Suprapubic skin (tissue), 4 donors: ENCODE measurements at regions not wholly inside any gene's neighbourhood (a gene's known extent, or its start where the extent isn't known, plus 50 kb on each side); places are given as distances from the start of the nearest gene placed in this dataset.

Source experiments
- DNase-seq, 2 donors: peaks; one replicate each; pipeline ENCODE4 v3.0.0-alpha.2; 2019; ENCODE audit warnings: low spot score in 2 of 2
- H3K27ac ChIP-seq: fragments of 200-600 bp; sonication (generic); one replicate; pipeline ENCODE4 v1.5.1; 2019
- H3K27me3 ChIP-seq: fragments of 200-600 bp; sonication (generic); one replicate; pipeline ENCODE4 v1.5.1; 2019
- H3K36me3 ChIP-seq: fragments of 200-600 bp; sonication (generic); one replicate; pipeline ENCODE4 v1.5.1; 2019
- H3K4me1 ChIP-seq: fragments of 200-600 bp; sonication (generic); one replicate; pipeline ENCODE4 v1.5.1; 2019
- H3K4me3 ChIP-seq: fragments of 200-600 bp; sonication (generic); one replicate; pipeline ENCODE4 v1.5.1; 2019; ENCODE audit warnings: mild to moderate bottlenecking
- H3K9me3 ChIP-seq: fragments of 200-600 bp; sonication (generic); one replicate; pipeline ENCODE4 v1.5.1; 2019
- EP300 ChIP-seq: sonication (generic); formaldehyde crosslinking; IDR thresholded peaks from one replicate; pipeline ENCODE4 v1.6.1; 2017; ENCODE audit warnings: antibody characterized with exemption
- POLR2A ChIP-seq, 2 donors: fragments of 450-650 bp; IDR thresholded peaks; one replicate each; pipeline ENCODE4 v1.6.1; 2017; ENCODE audit warnings: antibody characterized with exemption in 2 of 2, mild to moderate bottlenecking in 2 of 2, moderate library complexity in 2 of 2
- POLR2AphosphoS5 ChIP-seq, 3 donors: sonication (generic); formaldehyde crosslinking; IDR thresholded peaks; one replicate each; pipeline ENCODE4 v1.6.1; 2017; ENCODE audit warnings: antibody characterized with exemption in 3 of 3
- WGBS: methylation state at CpG from one replicate; pipeline ENCODE4 v1.1.5; 2018; 5-methylcytosine and 5-hydroxymethylcytosine counted together
- TF ChIP-seq, protein P1 (sequence below), 2 donors: fragments of 200-600 bp in 1 of 2; fragments of 450-650 bp in 1 of 2; sonication (generic) in 1 of 2; IDR thresholded peaks; one replicate each; pipeline ENCODE4 v1.5.1; 2016 to 2019; ENCODE audit warnings: antibody characterized with exemption in 2 of 2, mild to moderate bottlenecking in 1 of 2, moderate library complexity in 1 of 2

DNA sequence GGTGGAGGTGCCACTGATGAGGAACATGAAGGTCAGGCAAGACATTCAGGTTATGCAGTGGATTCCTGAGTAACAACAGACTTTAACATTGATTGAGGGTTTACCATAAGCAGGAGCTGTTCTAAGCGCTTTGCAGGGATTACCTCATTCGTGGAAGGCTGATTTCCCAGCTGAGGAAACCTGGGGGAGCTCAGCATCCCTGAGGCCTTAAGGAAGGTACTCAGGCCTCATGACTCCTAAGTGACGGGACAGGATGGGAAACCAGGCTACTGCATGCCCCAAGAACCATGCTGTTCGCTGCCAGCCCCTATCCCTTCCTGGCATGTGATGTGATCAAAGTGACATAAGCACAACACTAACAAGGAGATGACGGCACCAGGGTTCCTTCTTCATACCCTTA, 143.6 kb upstream of the NFE2L3 start:
- H3K4me1 ChIP-seq, result no peaks in the 10 kb centered on the region
- H3K9me3 ChIP-seq, result no peaks in the 10 kb centered on the region
- TF ChIP-seq, protein P1, sequence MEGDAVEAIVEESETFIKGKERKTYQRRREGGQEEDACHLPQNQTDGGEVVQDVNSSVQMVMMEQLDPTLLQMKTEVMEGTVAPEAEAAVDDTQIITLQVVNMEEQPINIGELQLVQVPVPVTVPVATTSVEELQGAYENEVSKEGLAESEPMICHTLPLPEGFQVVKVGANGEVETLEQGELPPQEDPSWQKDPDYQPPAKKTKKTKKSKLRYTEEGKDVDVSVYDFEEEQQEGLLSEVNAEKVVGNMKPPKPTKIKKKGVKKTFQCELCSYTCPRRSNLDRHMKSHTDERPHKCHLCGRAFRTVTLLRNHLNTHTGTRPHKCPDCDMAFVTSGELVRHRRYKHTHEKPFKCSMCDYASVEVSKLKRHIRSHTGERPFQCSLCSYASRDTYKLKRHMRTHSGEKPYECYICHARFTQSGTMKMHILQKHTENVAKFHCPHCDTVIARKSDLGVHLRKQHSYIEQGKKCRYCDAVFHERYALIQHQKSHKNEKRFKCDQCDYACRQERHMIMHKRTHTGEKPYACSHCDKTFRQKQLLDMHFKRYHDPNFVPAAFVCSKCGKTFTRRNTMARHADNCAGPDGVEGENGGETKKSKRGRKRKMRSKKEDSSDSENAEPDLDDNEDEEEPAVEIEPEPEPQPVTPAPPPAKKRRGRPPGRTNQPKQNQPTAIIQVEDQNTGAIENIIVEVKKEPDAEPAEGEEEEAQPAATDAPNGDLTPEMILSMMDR (IDR thresholded peaks at IDR 0.05), result no peak
- TF ChIP-seq POLR2AphosphoS5 (IDR thresholded peaks at IDR 0.05) (no peak), POLR2A (IDR thresholded peaks at IDR 0.05) (no peak), EP300 (no peak)
- 84% methylated on average over 5 of the region's 5 CpGs for WGBS
- no peaks in the 10 kb centered on the region for H3K27me3 ChIP-seq
- no peaks in the 10 kb centered on the region for H3K36me3 ChIP-seq
- DNase-seq, result no peak
- no peak overlapping the region for H3K4me3 ChIP-seq
- H3K27ac ChIP-seq, result no peak overlapping the region

DNA sequence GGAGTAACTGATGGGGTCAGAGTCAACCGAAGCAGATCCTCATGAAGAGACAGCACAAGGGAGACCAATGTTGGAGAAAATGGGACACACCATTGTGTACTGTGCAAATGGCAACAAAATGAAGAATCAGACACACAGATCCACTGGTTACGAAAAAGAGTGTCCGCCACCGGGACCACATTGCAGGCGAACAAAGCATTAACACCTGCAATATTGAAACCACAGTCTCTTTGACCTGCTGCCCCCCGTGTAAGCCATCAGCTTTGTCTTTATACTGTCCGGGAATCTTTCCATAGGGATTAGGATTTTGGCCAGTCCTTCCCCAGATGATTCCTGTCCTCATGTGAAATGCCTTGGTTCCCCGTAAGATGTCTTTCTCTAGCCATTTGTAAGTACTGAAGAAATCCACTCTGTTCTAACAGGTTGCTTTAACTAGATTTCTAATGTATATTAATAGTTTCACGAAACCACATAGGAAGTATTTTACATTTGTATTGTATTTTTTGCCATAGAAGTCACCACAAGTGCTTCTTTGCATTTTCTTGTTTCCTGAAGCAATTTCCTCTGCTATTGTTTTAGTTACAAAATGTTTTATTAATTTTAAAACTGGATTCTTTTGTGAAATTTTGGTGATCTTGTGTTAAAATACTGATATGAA, 140.8 kb upstream of the NFE2L3 start:
- no peak for DNase-seq
- Histone ChIP-seq H3K27ac (no peak overlapping the region), H3K36me3 (no peaks in the 10 kb centered on the region), H3K4me1 (no peaks in the 10 kb centered on the region), H3K9me3 (peaks cover 4% of the 10 kb centered on the region), H3K4me3 (no peak overlapping the region), H3K27me3 (no peaks in the 10 kb centered on the region)
- no peak for TF ChIP-seq POLR2A (IDR thresholded peaks at IDR 0.05)
- TF ChIP-seq EP300, result no peak
- TF ChIP-seq POLR2AphosphoS5 (IDR thresholded peaks at IDR 0.05), result no peak
- TF ChIP-seq, protein P1 (IDR thresholded peaks at IDR 0.05), result no peak
- WGBS, result 82% methylated on average over 9 of the region's 9 CpGs

DNA sequence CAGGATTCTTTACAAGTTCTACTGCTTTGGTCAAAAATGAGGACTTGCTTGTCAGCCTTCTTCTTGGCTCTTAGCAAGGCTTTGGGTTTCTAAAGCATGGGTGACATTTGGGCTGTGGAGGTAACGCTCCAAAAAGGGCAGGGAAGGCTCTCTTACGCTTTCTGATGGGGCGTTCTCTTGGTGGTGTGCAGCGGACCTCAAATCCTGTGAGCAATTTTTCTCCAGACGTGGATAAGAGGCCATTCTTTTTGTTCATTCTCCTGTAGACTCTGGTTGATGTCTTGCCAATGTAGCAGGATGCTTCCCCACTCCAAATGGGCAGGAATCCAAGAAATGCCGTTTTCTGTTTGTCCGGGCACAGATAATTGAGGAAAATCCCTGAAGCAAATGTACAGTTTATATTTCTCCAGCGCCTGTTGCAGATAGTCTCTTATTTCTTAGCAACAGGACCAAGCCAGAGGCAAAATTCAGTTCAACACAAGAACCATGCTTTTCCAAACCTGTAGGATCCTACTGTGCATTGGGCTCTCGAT, 138.4 kb upstream of the NFE2L3 start:
- H3K27ac ChIP-seq, result no peak overlapping the region
- TF ChIP-seq, protein P1 (IDR thresholded peaks at IDR 0.05), result no peak
- no peak for TF ChIP-seq POLR2A (IDR thresholded peaks at IDR 0.05)
- no peak for TF ChIP-seq EP300
- no peak for TF ChIP-seq POLR2AphosphoS5 (IDR thresholded peaks at IDR 0.05)
- no peaks in the 10 kb centered on the region for H3K4me1 ChIP-seq
- no peaks in the 10 kb centered on the region for H3K36me3 ChIP-seq
- no peak overlapping the region for H3K4me3 ChIP-seq
- H3K9me3 ChIP-seq, result peaks cover 6% of the 10 kb centered on the region
- no peak for DNase-seq
- WGBS, result 53% methylated on average over 9 of the region's 9 CpGs
- H3K27me3 ChIP-seq, result peaks cover 4% of the 10 kb centered on the region

DNA sequence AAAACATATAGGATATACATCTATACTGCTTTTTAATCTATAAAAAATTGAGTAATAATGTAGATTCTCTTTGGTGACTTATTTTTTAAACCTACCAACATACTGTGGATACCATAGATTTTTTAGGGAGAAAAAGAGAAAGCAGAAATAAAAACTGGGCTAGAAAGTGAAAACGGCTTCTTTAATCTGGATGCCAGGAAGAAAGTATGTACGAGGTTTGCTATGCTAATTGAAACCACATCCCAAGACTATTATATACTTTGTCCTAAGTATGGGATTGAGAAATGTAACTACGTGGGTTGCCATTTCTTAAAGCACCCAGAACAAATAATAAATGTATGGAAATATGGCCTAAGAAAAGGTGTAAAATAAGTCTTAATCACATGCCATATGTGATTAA, 129.0 kb upstream of the NFE2L3 start:
- H3K36me3 ChIP-seq, result no peaks in the 10 kb centered on the region
- H3K4me3 ChIP-seq, result no peak overlapping the region
- no peak overlapping the region for H3K27ac ChIP-seq
- no peaks in the 10 kb centered on the region for H3K4me1 ChIP-seq
- H3K9me3 ChIP-seq, result no peaks in the 10 kb centered on the region
- H3K27me3 ChIP-seq, result peaks cover 7% of the 10 kb centered on the region
- WGBS, result 46% methylated on average over 3 of the region's 3 CpGs
- TF ChIP-seq EP300, result no peak
- no peak for TF ChIP-seq POLR2A (IDR thresholded peaks at IDR 0.05)
- TF ChIP-seq, protein P1 (IDR thresholded peaks at IDR 0.05), result no peak
- no peak for TF ChIP-seq POLR2AphosphoS5 (IDR thresholded peaks at IDR 0.05)
- no peak for DNase-seq

DNA sequence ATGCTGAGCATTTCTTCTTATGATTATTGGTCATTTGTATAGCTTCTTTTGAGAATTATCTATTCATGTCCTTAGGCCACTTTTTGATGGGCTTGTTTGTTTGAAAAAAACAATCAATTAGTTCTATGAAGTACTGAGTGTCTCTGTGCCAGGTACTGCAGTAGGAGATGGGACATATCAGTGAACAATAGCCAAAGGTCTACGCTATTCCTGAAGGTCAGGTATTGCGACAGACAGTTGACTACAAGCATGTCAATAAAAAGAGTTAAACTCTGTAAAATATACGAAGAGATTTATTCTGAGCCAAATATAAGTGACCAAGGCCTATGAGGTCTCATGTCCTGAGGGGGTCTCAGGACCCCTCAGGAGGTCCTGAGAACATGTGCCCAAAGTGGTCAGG, 122.1 kb upstream of the NFE2L3 start:
- Histone ChIP-seq H3K9me3 (no peaks in the 10 kb centered on the region), H3K4me3 (no peak overlapping the region), H3K27me3 (peaks cover 5% of the 10 kb centered on the region), H3K4me1 (no peaks in the 10 kb centered on the region), H3K27ac (no peak overlapping the region), H3K36me3 (no peaks in the 10 kb centered on the region)
- 91% methylated on average over 3 of the region's 3 CpGs for WGBS
- TF ChIP-seq POLR2AphosphoS5 (IDR thresholded peaks at IDR 0.05) (no peak), EP300 (no peak), POLR2A (IDR thresholded peaks at IDR 0.05) (no peak)
- TF ChIP-seq, protein P1 (IDR thresholded peaks at IDR 0.05), result no peak
- DNase-seq, result no peak
